GM11168 (cell line): ENCODE measurements at regions not wholly inside any gene's neighbourhood (a gene's known extent, or its start where the extent isn't known, plus 50 kb on each side); places are given as distances from the start of the nearest gene placed in this dataset.

Source experiments
- in situ Hi-C: fragments of 300-500 bp; cut with MboI; formaldehyde crosslinking; loops from one replicate; pipeline ENCODE4 v1.12.0; 2022; ENCODE audit warnings: low sequenced_read_pairs; ENCODE audit not compliant: unreplicated experiment

GRCh38 chr16:49048557-49048956, 233.1 kb downstream of the CBLN1 start:
- in situ Hi-C loops = no loop called here

DNA sequence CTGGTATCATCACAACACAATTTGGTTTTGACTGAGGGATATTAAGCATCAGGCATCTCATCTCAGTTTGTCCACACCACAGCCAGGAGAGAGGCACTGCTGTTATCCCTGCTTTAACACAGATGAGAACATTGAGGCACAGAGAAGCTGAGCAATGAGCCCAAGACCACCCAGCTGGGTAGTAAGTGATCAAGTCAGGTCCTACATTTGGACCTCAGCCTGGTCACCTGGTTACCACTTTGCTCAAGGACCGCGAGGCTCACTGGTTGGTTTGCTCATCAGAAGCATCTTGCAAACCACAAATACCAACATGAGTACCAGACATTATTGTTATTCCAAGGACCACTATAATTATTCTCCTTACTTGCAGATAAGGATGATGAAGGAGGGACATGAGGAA, 245.5 kb downstream of the CBLN1 start:
- in situ Hi-C loops = no loop called here

DNA sequence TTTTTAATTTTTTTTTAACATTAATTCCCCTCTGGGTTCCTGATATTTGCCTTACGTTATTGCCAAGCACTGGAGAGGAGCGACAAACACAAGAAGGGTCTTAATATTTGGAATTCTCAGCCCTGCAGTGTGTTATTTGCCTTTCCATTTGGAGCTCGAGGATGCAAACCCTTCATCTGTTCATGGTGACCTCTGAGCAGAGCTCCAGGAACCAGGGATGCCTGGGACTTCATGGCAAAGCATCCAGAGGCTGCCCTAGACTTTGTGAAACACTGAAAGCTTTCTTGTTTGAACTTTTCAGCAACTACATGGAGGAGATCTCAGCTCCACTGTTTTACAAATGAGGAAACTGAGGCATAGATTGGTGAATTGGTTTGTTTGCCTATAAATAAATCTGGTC, 254.2 kb downstream of the CBLN1 start:
- in situ Hi-C loops = no loop called here

DNA sequence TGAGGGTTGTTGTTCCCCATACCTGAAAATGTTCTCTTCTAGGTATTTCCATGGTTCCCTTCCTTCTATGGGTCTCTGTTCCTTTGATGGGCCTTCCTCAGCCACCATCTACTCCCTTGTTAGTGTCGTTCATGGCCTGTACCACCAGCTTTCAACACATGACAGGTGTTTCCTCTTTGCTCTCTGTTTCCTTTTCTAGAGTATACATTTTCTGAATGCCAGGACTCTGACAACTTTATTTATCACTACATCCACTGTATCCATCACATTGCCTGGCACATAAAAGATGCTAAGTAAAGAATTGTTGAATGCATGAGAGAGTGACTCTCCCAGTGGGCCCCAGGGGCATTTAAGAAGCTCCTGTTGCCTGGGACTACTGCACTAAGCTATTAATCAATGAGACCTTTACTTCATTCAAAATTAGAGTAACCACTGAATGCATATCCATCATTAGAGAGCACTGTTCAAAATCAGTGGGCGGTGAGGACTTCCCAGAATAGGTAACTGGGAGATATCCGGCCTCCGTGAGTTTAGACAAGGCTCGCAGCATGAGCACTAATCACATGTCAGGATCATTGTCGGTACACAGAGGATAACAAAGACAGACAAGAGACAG, 255.0 kb downstream of the CBLN1 start:
- in situ Hi-C loops = no loop called here

DNA sequence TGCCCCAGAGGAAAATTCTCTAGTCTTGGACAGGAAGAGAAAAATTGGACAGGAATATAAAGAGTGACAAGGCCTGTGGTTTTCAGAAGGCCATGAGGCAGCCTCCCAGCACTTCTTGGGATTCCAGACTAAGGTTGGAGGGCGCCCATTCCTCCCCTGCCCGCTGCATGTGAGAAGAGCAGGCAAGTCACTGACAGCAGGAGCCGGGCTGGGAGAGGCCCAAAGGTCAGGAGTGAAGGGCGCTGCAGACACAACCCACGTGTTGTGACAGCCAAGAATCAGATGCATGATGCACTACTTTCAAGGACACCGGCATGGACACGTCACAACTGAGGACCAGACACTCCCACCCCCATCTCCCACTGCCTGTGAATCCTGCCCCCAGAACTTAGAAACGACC, 256.7 kb downstream of the CBLN1 start:
- in situ Hi-C loops = no loop called here

DNA sequence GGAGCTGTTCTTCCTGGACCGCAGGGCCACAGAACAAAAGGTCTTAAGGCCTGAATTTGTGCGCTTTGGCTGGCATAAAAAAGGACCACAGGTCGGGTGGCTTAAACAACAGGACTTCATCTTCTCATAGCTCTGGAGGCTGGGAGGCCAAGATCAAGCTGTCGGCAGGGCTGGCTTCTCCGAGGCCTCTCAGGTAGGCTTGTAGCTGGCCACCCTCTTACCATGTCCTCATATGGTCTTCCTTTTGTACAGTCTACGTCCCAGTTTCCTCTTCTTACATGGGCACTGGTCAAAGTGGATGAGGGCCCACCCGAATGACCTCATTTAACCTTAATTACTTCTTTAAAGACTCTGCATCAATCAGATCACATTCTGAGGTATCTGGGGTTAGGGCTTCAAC, 257.6 kb downstream of the CBLN1 start:
- in situ Hi-C loops = no loop called here

DNA sequence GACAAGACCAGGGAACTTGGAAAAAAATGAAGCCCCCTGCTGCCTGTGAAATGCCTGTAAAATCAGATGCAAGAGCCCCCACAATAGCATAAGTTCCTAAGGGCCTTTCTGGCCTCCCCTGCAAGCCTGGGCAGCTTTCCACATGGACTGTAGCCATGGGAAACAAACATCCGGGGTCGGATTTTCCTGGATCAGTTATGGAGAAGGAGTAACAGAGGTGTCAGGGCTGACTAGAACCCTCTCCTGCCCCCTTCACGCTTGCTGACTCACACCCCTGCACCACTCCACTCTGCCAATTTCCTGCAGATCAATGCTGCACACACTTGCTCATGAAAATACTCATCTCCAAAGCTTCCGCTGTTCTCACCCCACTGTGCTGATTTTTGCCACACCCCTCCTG, 258.6 kb downstream of the CBLN1 start:
- in situ Hi-C loops = no loop called here

DNA sequence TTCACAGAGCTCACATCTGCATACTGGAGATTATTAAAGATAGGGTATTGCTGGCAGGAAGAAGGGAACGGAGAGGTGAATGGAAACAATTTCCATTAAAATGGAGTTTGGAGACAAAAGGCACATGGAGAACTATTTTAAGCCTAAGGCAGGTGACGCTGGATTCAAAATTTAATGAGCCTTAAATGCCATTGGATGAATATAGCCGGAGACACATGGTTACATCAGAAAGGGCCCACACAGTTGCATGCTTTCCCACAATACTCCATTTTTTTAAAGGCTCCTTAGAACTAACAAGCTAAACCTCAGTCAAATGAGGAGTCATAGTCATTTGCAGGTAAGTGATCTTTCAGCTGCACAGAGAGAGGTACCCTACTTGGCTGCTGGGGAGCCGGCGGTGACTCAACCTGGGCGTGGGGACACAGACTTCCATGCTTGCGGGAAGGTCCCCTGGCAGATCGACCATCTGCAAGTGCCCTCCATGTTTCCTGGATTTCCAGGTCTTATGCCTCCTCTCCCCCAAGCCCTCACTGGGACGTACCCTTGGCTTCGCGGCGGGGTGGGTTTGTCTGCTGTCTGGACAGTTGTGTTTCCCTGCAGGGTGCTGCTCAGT, 259.2 kb downstream of the CBLN1 start:
- in situ Hi-C loops = no loop called here

GRCh38 chr16:49021136-49021535, 260.5 kb downstream of the CBLN1 start:
- in situ Hi-C loops = no loop called here

- in situ Hi-C loops = no loop called here
Observed at GRCh38 chr16:49020436-49020835, 261.2 kb downstream of the CBLN1 start.

GRCh38 chr16:49019831-49020230, 261.8 kb downstream of the CBLN1 start:
- in situ Hi-C loops = no loop called here

- in situ Hi-C loops = no loop called here
Observed at GRCh38 chr16:49019081-49019633, 262.5 kb downstream of the CBLN1 start.

- in situ Hi-C loops = no loop called here
Observed at GRCh38 chr16:49018259-49018931, 263.2 kb downstream of the CBLN1 start.

DNA sequence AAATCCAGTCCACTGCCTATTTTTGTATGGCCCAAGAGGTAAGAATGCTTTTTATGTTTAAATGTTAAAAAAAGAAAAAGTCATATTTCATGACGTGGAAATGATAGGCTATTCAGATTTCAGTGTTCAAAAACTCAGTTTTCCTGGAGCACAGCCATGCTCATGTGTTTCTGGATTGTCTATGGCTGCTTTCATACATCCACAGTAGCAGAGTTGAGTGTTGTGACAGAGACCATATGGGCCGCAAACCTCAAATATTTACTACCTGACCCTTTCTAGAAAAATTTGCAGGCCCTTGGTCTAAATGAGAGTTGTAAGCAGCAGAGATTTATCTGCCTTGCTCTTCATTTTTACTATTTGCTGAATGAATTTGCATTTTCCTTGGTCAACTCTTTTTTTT, 264.1 kb downstream of the CBLN1 start:
- in situ Hi-C loops = no loop called here

DNA sequence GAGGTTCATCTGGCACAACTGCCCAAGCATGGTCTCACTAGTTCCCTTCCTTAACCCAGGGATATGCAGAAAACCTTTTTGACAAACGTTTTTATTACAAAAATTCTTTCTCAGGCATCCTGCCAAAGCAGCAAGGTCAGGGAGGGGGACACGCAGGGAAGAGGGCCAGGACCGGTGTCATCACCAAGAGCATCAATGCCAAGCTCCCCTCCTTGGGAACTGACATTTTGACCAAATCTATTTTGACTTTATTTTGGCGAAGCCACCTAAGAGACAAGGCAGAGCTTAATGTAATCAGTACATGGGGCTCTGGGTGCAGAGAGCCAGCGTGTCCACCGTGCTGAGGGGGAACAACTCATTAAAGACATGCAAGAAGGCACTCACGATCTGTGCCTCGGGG, 265.2 kb downstream of the CBLN1 start:
- in situ Hi-C loops = no loop called here

DNA sequence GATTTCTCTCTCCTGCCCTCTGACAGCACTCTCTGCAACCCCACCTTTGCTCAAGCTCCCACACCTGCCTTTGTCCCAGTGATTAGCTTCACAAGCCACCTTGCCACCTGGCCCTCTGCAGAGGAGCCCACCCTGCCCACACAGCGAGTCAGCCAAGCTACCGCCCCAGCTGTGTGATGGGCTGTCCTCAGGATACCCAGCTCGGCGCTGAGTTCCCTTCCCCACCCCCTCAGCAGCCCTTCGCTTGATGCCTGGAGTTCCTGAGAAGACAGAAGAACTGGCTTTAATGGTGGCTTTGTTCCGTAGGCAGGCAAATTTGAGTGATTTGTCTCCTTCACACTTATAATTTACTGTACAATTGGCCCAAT, 266.4 kb downstream of the CBLN1 start:
- in situ Hi-C loops = no loop called here

DNA sequence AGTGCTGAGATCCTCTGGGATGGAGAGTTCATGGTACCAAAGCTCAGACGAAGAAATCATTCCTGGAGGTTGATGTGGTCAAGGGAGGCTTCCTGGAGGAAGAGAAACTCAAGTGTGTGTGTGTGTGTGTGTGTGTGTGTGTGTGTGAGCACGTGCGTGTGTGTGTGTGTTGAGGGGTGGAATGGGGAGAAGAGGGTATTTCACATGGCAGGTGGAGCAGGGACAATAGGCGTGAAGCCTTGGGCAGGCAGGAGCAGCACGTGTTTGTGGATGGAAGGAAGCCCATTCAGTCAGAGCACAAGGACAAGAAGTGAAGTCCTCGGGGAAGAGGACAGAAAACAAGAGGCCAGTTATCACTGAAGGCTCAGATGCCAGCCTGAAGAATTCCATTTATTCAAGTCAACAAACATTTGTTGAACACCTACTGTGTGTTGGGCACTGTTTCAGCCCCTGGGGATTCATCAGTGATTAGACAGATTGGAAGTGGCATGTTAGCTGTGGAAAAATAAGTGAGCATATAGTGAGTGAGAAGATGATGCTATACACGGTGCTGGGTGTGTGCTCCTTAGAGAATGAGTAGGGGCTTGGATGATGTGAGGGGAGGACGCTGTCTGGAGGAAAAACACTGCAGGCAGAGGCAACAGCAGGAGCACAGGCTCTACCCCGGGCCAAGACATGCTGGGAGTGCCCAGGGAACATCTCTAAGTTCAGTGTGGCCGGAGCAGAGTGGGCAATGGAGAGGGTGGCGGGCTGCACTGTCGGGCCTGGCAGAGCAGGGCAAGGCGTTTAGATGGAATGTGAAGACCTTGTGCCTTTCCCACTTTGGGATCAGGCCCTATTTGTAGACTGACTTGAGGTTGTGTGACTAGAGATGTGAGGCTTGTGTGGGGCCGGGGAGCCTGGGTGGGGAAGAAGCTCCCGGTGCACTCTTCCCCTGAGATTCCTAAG, 267.1 kb downstream of the CBLN1 start:
- in situ Hi-C loops = no loop called here

DNA sequence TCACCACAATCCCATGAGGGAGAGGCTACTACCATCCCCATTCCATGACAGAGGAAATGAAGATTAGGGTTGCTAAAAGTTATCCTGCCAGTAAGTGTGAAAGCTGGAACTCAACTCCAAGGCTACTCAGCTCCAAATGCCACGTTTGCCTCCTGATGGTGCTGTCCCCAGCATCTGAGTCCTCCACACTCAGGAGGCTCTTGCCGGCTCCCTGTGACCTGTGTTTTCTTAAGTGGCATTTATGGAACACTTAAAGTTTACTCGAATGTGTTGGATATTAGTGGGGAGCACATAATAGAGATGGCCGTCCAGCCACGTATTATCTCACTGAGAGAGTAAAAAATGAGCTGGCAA, 267.9 kb downstream of the CBLN1 start:
- in situ Hi-C loops = no loop called here

DNA sequence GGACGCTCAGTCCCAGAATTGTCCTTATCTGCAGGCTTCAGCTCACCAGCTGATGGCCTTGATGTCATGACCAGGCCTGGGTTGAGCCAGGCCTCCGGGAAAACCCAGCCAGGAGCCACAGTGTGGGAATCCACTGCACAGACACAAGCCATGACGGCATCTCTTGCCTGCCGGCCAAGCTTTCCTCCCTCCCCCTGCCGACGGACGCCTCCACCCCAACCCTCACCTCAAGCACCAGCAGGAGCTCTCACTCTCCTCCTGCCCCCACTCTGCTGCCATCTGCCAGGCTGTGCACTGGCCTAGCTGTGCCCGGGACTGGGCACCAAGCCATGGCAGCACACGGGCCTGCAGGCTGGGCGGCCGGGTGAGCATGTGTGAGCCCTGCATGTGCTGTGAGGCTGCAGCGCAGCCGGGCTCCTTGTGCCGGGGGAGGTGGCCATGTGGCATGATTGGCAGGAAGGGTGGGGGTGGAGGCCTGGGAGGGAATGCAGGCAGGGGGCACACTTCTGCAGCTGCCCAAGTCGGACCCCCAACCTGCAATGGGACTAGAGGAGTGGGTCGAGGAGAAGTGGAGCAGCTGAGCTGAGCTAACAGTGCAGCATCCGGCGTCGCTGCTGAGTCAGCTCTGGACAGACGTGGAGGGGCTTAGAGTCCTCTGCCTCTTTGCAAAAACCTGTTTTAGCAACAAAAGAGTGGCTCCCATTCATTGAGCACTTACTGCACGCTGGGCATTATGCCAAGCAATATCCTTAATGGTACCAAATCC, 268.5 kb downstream of the CBLN1 start:
- in situ Hi-C loops = no loop called here

GRCh38 chr16:49011901-49012300, 269.7 kb downstream of the CBLN1 start:
- in situ Hi-C loops = no loop called here
